GM18909 (cell line): ENCODE measurements at regions not wholly inside any gene's neighbourhood (a gene's known extent, or its start where the extent isn't known, plus 50 kb on each side); places are given as distances from the start of the nearest gene placed in this dataset.

Source experiments
- ATAC-seq: cut with Tn5 transposase; IDR thresholded peaks from one replicate; pipeline ENCODE4 v1.9.1; 2021; ENCODE audit warnings: mild to moderate bottlenecking; ENCODE audit not compliant: unreplicated experiment, poor library complexity

- no peak for ATAC-seq
These were observed 66.4 kb upstream of the CCDC190 start for GRCh38 chr1:162927421-162927820.

- ATAC-seq, result no peak
These were observed 65.9 kb upstream of the CCDC190 start for GRCh38 chr1:162926906-162927305.

DNA sequence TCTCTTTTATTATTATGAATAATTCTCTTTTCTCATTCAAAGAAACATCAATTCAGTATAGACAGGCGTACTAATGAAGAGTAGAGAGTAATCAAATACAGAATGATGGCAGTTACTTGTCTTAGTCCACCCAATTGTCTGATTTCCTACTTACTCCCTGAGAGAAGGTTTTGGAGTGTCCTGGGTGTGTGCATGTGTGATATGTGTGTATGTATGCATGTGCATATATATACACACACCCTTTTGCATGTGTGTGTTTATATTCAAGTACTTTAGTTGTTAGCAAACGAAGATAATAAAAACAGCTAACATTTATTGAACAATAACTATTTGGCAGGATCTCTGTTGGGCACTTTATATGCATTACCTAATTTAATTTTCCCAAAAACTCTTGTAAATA is 63.2 kb upstream of the CCDC190 start:
- ATAC-seq, result no peak

DNA sequence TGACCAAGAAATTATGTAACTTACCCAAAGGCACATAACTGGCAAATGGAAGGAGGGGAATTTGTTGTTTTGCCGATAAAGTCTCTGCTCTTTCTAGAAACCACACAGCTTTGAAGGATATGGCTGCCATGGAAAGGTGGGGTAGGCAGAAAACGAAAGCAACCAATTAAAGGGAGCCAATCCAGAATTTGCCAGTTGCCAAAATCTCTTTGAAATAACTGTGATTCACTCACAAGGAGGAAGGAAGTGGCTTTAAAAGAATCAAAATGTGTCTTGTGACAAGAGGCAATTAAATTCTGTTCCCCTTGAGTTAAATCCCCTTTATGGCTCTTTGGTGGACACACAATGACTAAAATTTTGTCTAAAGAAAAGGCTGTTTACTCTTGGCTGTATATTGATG is 61.2 kb upstream of the CCDC190 start:
- ATAC-seq, result no peak

GRCh38 chr1:162921311-162921710 is 60.3 kb upstream of the CCDC190 start:
- no peak for ATAC-seq

DNA sequence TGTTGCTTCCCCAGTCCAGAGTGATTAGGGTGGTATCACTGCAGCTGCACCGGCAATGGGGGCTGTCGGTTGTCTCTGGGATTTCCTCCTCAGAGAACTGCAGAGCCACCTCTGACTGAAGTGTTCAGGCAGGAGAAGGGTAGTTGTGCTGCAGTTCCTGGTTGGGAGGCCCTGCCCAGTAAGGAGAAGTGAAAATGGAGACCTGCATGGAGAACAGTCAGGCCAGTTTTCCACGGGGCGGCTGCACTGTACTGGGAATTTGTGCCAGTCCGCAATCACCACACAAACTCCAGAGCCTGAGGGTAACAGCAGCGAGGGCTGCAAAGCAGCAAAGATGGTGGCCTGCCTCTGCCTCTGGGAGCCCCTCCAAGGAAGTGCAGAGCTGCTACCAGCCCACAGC is 58.1 kb upstream of the CCDC190 start:
- ATAC-seq, result no peak

- no peak for ATAC-seq
These were observed 57.3 kb upstream of the CCDC190 start for GRCh38 chr1:162918151-162918754.

GRCh38 chr1:162916821-162917613 is 56.0 kb upstream of the CCDC190 start:
- ATAC-seq, result no peak

DNA sequence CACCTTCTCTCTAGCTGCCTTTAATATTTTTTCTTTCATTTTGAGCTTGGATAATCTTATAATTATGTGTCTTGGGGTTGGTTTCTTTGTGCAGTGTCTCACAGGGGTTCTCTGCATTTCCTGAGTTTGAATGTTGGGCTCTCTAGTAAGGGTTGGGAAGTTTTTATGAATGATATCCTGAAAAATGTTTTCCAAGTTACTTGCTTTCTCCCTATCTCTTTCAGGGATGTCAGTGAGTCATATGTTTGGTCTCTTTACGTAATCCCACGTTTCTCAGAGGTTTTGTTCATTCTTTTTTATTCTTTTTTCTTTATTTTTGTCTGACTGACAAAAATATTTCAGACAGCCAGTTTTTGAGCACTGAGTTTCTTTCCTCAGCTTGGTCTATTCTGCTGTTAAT is 55.4 kb upstream of the CCDC190 start:
- ATAC-seq, result no peak

DNA sequence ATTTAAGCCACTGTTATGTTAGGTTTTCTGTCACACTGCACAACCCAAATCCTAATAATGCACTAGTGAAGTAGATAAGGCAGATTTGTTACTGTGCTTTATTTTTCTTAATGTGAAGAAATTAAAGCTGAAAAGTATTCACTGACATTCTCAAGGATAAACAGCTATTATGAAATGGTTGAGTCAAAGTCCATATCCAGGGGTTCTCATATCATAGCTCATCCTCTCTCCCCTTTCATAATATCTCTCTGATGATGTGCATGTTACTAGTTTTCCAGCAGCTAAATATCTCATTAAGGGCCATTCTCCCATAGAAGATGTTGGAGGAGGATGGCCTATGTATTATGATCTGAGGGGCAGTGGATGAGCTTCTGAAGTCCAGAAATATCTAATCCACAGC is 53.6 kb upstream of the CCDC190 start:
- ATAC-seq, result no peak

- ATAC-seq, result no peak
These were observed 52.4 kb upstream of the CCDC190 start for GRCh38 chr1:162913345-162913744.

GRCh38 chr1:162912061-162912667 is 51.2 kb upstream of the CCDC190 start:
- no peak for ATAC-seq
